SK-N-SH treated with all-trans-retinoic acid at 6 μM for 48 hours (cell line): ENCODE measurements at regions not wholly inside any gene's neighbourhood (a gene's known extent, or its start where the extent isn't known, plus 50 kb on each side); places are given as distances from the start of the nearest gene placed in this dataset.

Experiments used
- ATAC-seq: fragments of 200-7000 bp; cut with Tn5 transposase; 3 replicates; pipeline ENCODE4 v1.9.1; 2020; ENCODE audit warnings: mild to moderate bottlenecking, moderate library complexity
- ARNTL ChIP-seq: fragments of 450-650 bp; formaldehyde crosslinking; IDR thresholded peaks from 2 replicates; pipeline ENCODE4 v1.5.0; 2020; ENCODE audit warnings: low read depth, mild to moderate bottlenecking, moderate library complexity, borderline replicate concordance
- BACH2 ChIP-seq: fragments of 250-450 bp; sonication (Bioruptor Pico); IDR thresholded peaks from 2 replicates; pipeline ENCODE4 v1.9.0; 2021; ENCODE audit warnings: mild to moderate bottlenecking, borderline replicate concordance
- CREB5 ChIP-seq: fragments of 250-450 bp; sonication (Bioruptor Pico); IDR thresholded peaks from 2 replicates; pipeline ENCODE4 v1.5.1; 2020; ENCODE audit warnings: low read depth, mild to moderate bottlenecking, moderate library complexity
- CSDC2 ChIP-seq: fragments of 250-450 bp; sonication (Bioruptor Pico); IDR thresholded peaks from 2 replicates; pipeline ENCODE4 v1.5.0; 2020; ENCODE audit warnings: mild to moderate bottlenecking, moderate library complexity
- CSRNP3 ChIP-seq: fragments of 250-450 bp; sonication (Bioruptor Pico); IDR thresholded peaks from 2 replicates; pipeline ENCODE4 v1.5.1; 2021; ENCODE audit warnings: mild to moderate bottlenecking, moderate library complexity
- ESRRG ChIP-seq: fragments of 250-450 bp; sonication (Bioruptor Pico); IDR thresholded peaks from 2 replicates; pipeline ENCODE4 v1.6.1; 2021; ENCODE audit warnings: mild to moderate bottlenecking
- GLIS3 ChIP-seq: fragments of 250-450 bp; sonication (Bioruptor Pico); IDR thresholded peaks from 2 replicates; pipeline ENCODE4 v1.5.0; 2020; ENCODE audit warnings: mild to moderate bottlenecking, moderate library complexity
- ISL1 ChIP-seq: fragments of 250-450 bp; sonication (Bioruptor Pico); IDR thresholded peaks from 2 replicates; pipeline ENCODE4 v2.1.2; 2022; ENCODE audit warnings: mild to moderate bottlenecking, moderate library complexity
- PATZ1 ChIP-seq: fragments of 250-450 bp; sonication (Bioruptor Pico); IDR thresholded peaks from 2 replicates; pipeline ENCODE4 v1.8.0; 2020; ENCODE audit warnings: mild to moderate bottlenecking, moderate library complexity, borderline replicate concordance
- PPARA ChIP-seq: fragments of 250-450 bp; sonication (Bioruptor Pico); IDR thresholded peaks from 2 replicates; pipeline ENCODE4 v1.5.0; 2020; ENCODE audit warnings: mild to moderate bottlenecking, borderline replicate concordance
- RARB ChIP-seq: fragments of 250-450 bp; sonication (Bioruptor Pico); IDR thresholded peaks from 2 replicates; pipeline ENCODE4 v1.8.0; 2021; ENCODE audit warnings: mild to moderate bottlenecking, moderate library complexity
- SNAI2 ChIP-seq: fragments of 250-450 bp; sonication (Bioruptor Pico); IDR thresholded peaks from 2 replicates; pipeline ENCODE4 v1.5.0; 2020; ENCODE audit warnings: mild to moderate bottlenecking, moderate library complexity
- TOX ChIP-seq: fragments of 250-450 bp; sonication (Bioruptor Pico); IDR thresholded peaks from 2 replicates; pipeline ENCODE4 v1.8.0; 2021; ENCODE audit warnings: mild to moderate bottlenecking, moderate library complexity, borderline replicate concordance
- TSHZ2 ChIP-seq: fragments of 250-450 bp; sonication (Bioruptor Pico); IDR thresholded peaks from 2 replicates; pipeline ENCODE4 v1.5.0; 2020; ENCODE audit warnings: mild to moderate bottlenecking, moderate library complexity
- ZC3H10 ChIP-seq: fragments of 250-450 bp; sonication (Bioruptor Pico); IDR thresholded peaks from 2 replicates; pipeline ENCODE4 v1.5.1; 2021; ENCODE audit warnings: mild to moderate bottlenecking, moderate library complexity
- ZFP3 ChIP-seq: fragments of 250-450 bp; sonication (Bioruptor Pico); IDR thresholded peaks from 2 replicates; pipeline ENCODE4 v1.5.0; 2020; ENCODE audit warnings: mild to moderate bottlenecking, moderate library complexity
- ZFP30 ChIP-seq: fragments of 450-650 bp; formaldehyde crosslinking; IDR thresholded peaks from 2 replicates; pipeline ENCODE4 v1.5.0; 2022; ENCODE audit warnings: mild to moderate bottlenecking, moderate library complexity
- ZNF565 ChIP-seq: fragments of 450-650 bp; formaldehyde crosslinking; conservative IDR thresholded peaks from 2 replicates; pipeline ENCODE4 v1.5.0; 2020; ENCODE audit warnings: low read depth, mild to moderate bottlenecking, moderate library complexity
- ZNF70 ChIP-seq: fragments of 450-650 bp; formaldehyde crosslinking; IDR thresholded peaks from 2 replicates; pipeline ENCODE4 v1.5.0; 2020; ENCODE audit warnings: mild to moderate bottlenecking, moderate library complexity
- ZNF8 ChIP-seq: fragments of 450-650 bp; formaldehyde crosslinking; IDR thresholded peaks from 2 replicates; pipeline ENCODE4 v1.5.0; 2020; ENCODE audit warnings: mild to moderate bottlenecking, moderate library complexity

- TF ChIP-seq ZNF70 (no peak), GLIS3 (CRISPR knock-in tag) (no peak), CREB5 (CRISPR knock-in tag) (no peak), ZC3H10 (CRISPR knock-in tag) (no peak), RARB (CRISPR knock-in tag) (no peak), CSDC2 (CRISPR knock-in tag) (no peak), ESRRG (CRISPR knock-in tag) (no peak), ZFP30 (no peak), ZNF8 (CRISPR knock-in tag) (no peak), ZFP3 (no peak), TSHZ2 (CRISPR knock-in tag) (no peak), TOX (CRISPR knock-in tag) (no peak), PPARA (no peak), PATZ1 (no peak), CSRNP3 (CRISPR knock-in tag) (no peak), SNAI2 (CRISPR knock-in tag) (no peak), BACH2 (no peak), ARNTL (CRISPR knock-in tag) (no peak), ZNF565 (CRISPR knock-in tag) (no peak), ISL1 (CRISPR knock-in tag) (no peak)
- ATAC-seq, result no peak
Observed at GRCh38 chr1:54456361-54456760, 50.2 kb upstream of the SSBP3 start.
